Neuronal stem cell (in vitro differentiated cells): ENCODE measurements at regions not wholly inside any gene's neighbourhood (a gene's known extent, or its start where the extent isn't known, plus 50 kb on each side); places are given as distances from the start of the nearest gene placed in this dataset.
A peak's percentile ranks its signal among the peaks of the same experiment; 100 is the strongest.

Source experiments
- DNase-seq: peaks from one replicate; pipeline ENCODE4 v3.0.0-alpha.2; 2013; ENCODE audit warnings: low spot score
- H2AFZ ChIP-seq: one replicate; pipeline ENCODE4 v1.6.1; 2013; ENCODE audit warnings: mild to moderate bottlenecking, low read length, inconsistent platforms
- H2AK5ac ChIP-seq: 2 replicates; pipeline ENCODE4 v1.6.1; 2013; ENCODE audit warnings: low read depth, mild to moderate bottlenecking, inconsistent platforms, low read length, moderate library complexity, mixed read lengths
- H2BK120ac ChIP-seq: 2 replicates; pipeline ENCODE4 v1.6.1; 2013; ENCODE audit warnings: low read depth, mild to moderate bottlenecking, inconsistent platforms, low read length, moderate library complexity, mixed read lengths
- H2BK12ac ChIP-seq: one replicate; pipeline ENCODE4 v1.6.1; 2013; ENCODE audit warnings: low read length, inconsistent platforms
- H2BK15ac ChIP-seq: 2 replicates; pipeline ENCODE4 v1.6.1; 2013; ENCODE audit warnings: mild to moderate bottlenecking, low read length, inconsistent platforms, mixed read lengths
- H2BK5ac ChIP-seq: one replicate; pipeline ENCODE4 v1.6.1; 2013; ENCODE audit warnings: inconsistent platforms, mild to moderate bottlenecking, low read length, moderate library complexity
- H3K14ac ChIP-seq: one replicate; pipeline ENCODE4 v1.6.1; 2013; ENCODE audit warnings: low read length, inconsistent platforms
- H3K18ac ChIP-seq: 2 replicates; pipeline ENCODE4 v1.6.1; 2013; ENCODE audit warnings: low read length, inconsistent platforms
- H3K23ac ChIP-seq: 2 replicates; pipeline ENCODE4 v1.6.1; 2013; ENCODE audit warnings: low read depth, mild to moderate bottlenecking, mixed read lengths, low read length, inconsistent platforms; ENCODE audit not compliant: poor library complexity
- H3K27ac ChIP-seq: replicated peaks from 3 replicates; pipeline ENCODE4 v1.5.1; 2013; ENCODE audit warnings: low read length, inconsistent platforms
- H3K27me3 ChIP-seq, 3 experiments: 2 replicates each; pipeline ENCODE4 v1.6.1; 2013; ENCODE audit warnings: low read length in 3 of 3, mild to moderate bottlenecking in 2 of 3, inconsistent platforms in 1 of 3, low read depth in 1 of 3, mixed read lengths in 1 of 3, moderate library complexity in 1 of 3; ENCODE audit not compliant: control insufficient read depth in 3 of 3, insufficient read depth in 3 of 3
- H3K36me3 ChIP-seq, 2 donors: replicated peaks in 1 of 2; 2 replicates each; pipeline ENCODE4 v1.6.1; 2013; ENCODE audit warnings: low read length in 2 of 2; ENCODE audit not compliant: control insufficient read depth in 2 of 2, insufficient read depth in 2 of 2
- H3K4ac ChIP-seq: 2 replicates; pipeline ENCODE4 v1.6.1; 2013; ENCODE audit warnings: inconsistent platforms, mild to moderate bottlenecking, low read length, moderate library complexity
- H3K4me1 ChIP-seq, 2 donors: 1 replicate in 1 of 2; 2 replicates in 1 of 2; pipeline ENCODE4 v1.6.1; 2013; ENCODE audit warnings: low read length in 2 of 2, low read depth in 1 of 2; ENCODE audit not compliant: control insufficient read depth in 2 of 2, insufficient read depth in 1 of 2
- H3K4me2 ChIP-seq: one replicate; pipeline ENCODE4 v1.6.1; 2013; ENCODE audit warnings: mild to moderate bottlenecking, low read length, inconsistent platforms; ENCODE audit not compliant: insufficient read depth, poor library complexity, severe bottlenecking
- H3K4me3 ChIP-seq, 2 donors: 2 replicates each; pipeline ENCODE4 v1.5.1; 2013; ENCODE audit warnings: low read length in 2 of 2, mild to moderate bottlenecking in 2 of 2, inconsistent platforms in 1 of 2, moderate library complexity in 1 of 2
- H3K79me1 ChIP-seq: one replicate; pipeline ENCODE4 v1.6.1; 2013; ENCODE audit warnings: low read depth, mild to moderate bottlenecking, inconsistent platforms, low read length, moderate library complexity
- H3K9ac ChIP-seq: one replicate; pipeline ENCODE4 v1.6.1; 2013; ENCODE audit warnings: mild to moderate bottlenecking, low read depth, low read length, inconsistent platforms; ENCODE audit not compliant: poor library complexity
- H3K9me3 ChIP-seq, 2 donors: replicated peaks in 1 of 2; 2 replicates each; pipeline versions ENCODE3 to v1.6.1; 2013; ENCODE audit warnings: low read length in 2 of 2, mild to moderate bottlenecking in 2 of 2, inconsistent platforms in 1 of 2, low read depth in 1 of 2, mixed read lengths in 1 of 2, moderate library complexity in 1 of 2; ENCODE audit not compliant: control insufficient read depth in 2 of 2, insufficient read depth in 1 of 2
- H4K8ac ChIP-seq: one replicate; pipeline ENCODE4 v1.6.1; 2013; ENCODE audit warnings: low read depth, mild to moderate bottlenecking, inconsistent platforms, low read length, moderate library complexity
- H4K91ac ChIP-seq: one replicate; pipeline ENCODE4 v1.6.1; 2013; ENCODE audit warnings: low read length, low read depth, mild to moderate bottlenecking, inconsistent platforms; ENCODE audit not compliant: poor library complexity
- WGBS, 2 donors: extraction: QIAGEN DNeasy Blood & Tissue Kit; methylation state at CpG; one replicate each; pipeline ENCODE4 v1.1.7; 2013; ENCODE audit warnings: missing lambda C conversion rate in 2 of 2, mixed read lengths in 1 of 2; ENCODE audit not compliant: insufficient read length in 2 of 2, insufficient replicate concordance in 1 of 2; ENCODE audit errors: extremely low coverage in 2 of 2; 5-methylcytosine and 5-hydroxymethylcytosine counted together

DNA sequence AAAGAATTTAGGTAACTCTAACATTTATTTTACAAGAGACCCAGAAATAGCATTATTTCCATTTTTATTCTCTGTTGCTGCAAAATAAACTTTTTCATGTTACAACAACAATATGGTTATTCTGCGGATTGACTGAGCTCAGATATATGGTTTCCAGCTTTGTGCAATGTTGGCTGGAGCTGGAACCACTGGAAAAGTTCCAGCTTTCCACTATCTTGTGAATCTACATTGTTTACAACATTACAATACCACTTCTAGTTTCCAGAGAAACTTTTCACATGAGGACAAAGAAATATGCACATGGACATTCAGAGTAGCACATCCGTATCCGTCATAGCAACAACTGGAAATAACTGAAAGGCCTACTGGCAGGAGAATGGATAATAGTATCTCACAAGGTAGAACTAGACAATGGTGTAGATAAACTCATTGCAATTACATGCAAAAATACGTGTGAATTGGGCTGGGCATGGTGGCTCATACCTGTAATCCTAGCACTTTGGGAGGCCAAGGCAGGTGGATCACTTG lies 436.1 kb upstream of the ADAMTS16 start:
- no peak overlapping the region for H4K8ac ChIP-seq
- no peak overlapping the region for H3K23ac ChIP-seq
- no peak overlapping the region for H4K91ac ChIP-seq
- no peak overlapping the region for H2BK120ac ChIP-seq
- H3K79me1 ChIP-seq = no peaks in the 10 kb centered on the region
- H3K27ac ChIP-seq = no peak overlapping the region
- H3K14ac ChIP-seq = no peak overlapping the region
- no CpG with 5 or more reads among the region's 4 CpGs for WGBS, 2 donors
- H2BK15ac ChIP-seq = no peak overlapping the region
- no peak overlapping the region for H3K4me2 ChIP-seq
- H3K9ac ChIP-seq = no peak overlapping the region
- H3K18ac ChIP-seq = no peak overlapping the region
- H2BK12ac ChIP-seq = no peak overlapping the region
- H3K4me3 ChIP-seq = no peak overlapping the region
- H2AK5ac ChIP-seq = no peak overlapping the region
- no peak overlapping the region for H3K4ac ChIP-seq
- H2BK5ac ChIP-seq = no peak overlapping the region
- no peak overlapping the region for H2AFZ ChIP-seq
- no peaks in the 10 kb centered on the region for H3K36me3 ChIP-seq
- peaks cover 0 to 7% of the 10 kb centered on the region in 2 donors for H3K4me1 ChIP-seq
- DNase-seq = no peak
- H3K27me3 ChIP-seq = no peaks in the 10 kb centered on the region
- H3K9me3 ChIP-seq = no peaks in the 10 kb centered on the region

DNA sequence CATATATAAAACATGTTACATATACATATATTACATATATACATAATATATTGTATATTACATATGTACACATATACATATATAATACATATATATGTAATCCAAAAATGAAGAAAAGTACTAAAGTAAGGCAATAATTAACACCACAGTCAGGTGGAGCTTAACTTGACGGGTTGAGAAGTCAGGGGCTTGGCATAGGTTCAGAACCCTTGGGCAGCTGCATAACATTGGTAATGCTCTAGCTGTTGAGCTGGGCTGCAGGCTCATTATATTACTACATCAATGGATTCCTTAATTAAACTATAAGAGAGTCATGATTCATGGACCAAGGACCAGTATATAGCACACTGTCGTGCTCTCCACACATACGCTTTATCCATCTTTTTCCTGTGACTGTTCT lies 435.2 kb upstream of the ADAMTS16 start:
- Histone ChIP-seq H3K9ac (no peak overlapping the region), H2BK120ac (no peak overlapping the region), H3K4me1 (peaks cover 0 to 4% of the 10 kb centered on the region in 2 donors), H2AFZ (no peak overlapping the region), H3K9me3 (peaks cover 0 to 3% of the 10 kb centered on the region in 2 donors), H3K79me1 (no peaks in the 10 kb centered on the region), H3K18ac (no peak overlapping the region), H2BK5ac (no peak overlapping the region), H4K91ac (no peak overlapping the region), H3K27me3 (no peaks in the 10 kb centered on the region), H3K36me3 (no peaks in the 10 kb centered on the region), H2AK5ac (no peak overlapping the region), H2BK15ac (no peak overlapping the region), H3K27ac (no peak overlapping the region), H3K4ac (no peak overlapping the region), H3K14ac (no peak overlapping the region), H3K4me3 (no peak overlapping the region), H3K4me2 (no peak overlapping the region), H2BK12ac (no peak overlapping the region), H4K8ac (no peak overlapping the region), H3K23ac (no peak overlapping the region)
- no CpG with 5 or more reads among the region's 3 CpGs for WGBS, 2 donors
- no peak for DNase-seq

DNA sequence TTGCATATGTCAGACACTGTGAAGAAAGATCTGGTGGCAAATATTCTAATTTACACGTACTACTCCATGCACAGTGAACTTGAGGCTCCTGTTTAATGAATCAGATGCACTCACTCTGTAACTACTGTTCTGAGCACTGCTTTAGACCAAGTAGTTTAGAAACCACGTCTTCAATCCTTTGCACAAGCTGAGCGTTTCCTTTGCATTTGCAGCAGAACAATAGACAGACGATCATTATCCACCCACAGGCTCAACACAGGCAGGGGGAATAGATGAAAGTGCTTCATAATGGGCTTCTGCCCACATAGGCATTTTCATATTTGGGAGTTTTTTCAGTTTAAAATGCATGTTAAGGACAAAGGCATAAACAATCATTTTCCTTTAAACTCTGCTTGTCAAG lies 423.3 kb upstream of the ADAMTS16 start:
- H2AFZ ChIP-seq = peak overlapping the region; percentile 15

DNA sequence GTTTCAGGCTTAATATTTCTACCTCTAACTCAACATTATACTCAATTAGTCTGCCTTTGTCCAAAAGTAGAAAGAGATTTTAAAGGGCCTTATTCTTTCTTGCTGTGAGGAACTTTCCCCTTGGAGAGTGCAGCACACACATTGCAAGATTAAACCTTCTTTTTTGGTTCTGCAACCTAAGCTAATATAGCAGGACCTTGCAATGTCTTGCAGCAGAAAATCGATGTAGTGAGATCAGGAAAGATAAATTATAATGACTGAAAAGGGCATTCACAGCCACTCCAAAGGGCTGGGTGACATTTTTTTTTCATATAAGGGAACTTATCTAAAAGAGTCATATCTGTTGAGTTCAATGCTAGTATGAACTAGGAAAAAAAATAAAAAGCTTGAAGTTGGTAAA lies 422.7 kb upstream of the ADAMTS16 start:
- H2BK120ac ChIP-seq = no peak overlapping the region
- no peaks in the 10 kb centered on the region for H3K27me3 ChIP-seq
- H3K79me1 ChIP-seq = no peaks in the 10 kb centered on the region
- H3K27ac ChIP-seq = no peak overlapping the region
- no peak overlapping the region for H3K9ac ChIP-seq
- H3K9me3 ChIP-seq = peaks cover 0 to 2% of the 10 kb centered on the region in 2 donors
- no peak overlapping the region for H3K14ac ChIP-seq
- no peak overlapping the region for H4K8ac ChIP-seq
- no peak overlapping the region for H2AK5ac ChIP-seq
- H2BK5ac ChIP-seq = no peak overlapping the region
- no CpG with 5 or more reads among the region's 1 CpG for WGBS, 2 donors
- H3K4ac ChIP-seq = no peak overlapping the region
- H2BK12ac ChIP-seq = no peak overlapping the region
- no peak overlapping the region for H3K18ac ChIP-seq
- no peak overlapping the region for H3K23ac ChIP-seq
- no peak overlapping the region for H4K91ac ChIP-seq
- H3K36me3 ChIP-seq = no peaks in the 10 kb centered on the region
- H3K4me2 ChIP-seq = no peak overlapping the region
- no peak overlapping the region for H3K4me3 ChIP-seq
- H3K4me1 ChIP-seq = no peaks in the 10 kb centered on the region
- H2BK15ac ChIP-seq = no peak overlapping the region
- no peak for DNase-seq
- H2AFZ ChIP-seq = peak overlapping the region; percentile 15

More for the DNA sequence above, 423.3 kb upstream of the ADAMTS16 start:
- Histone ChIP-seq H2BK12ac (no peak overlapping the region), H3K4me3 (no peak overlapping the region), H3K79me1 (no peaks in the 10 kb centered on the region), H3K18ac (no peak overlapping the region), H2BK15ac (no peak overlapping the region), H3K27me3 (no peaks in the 10 kb centered on the region), H3K4ac (no peak overlapping the region), H4K8ac (no peak overlapping the region), H3K27ac (no peak overlapping the region), H2BK120ac (no peak overlapping the region), H3K4me2 (no peak overlapping the region), H3K9ac (no peak overlapping the region), H3K23ac (no peak overlapping the region), H3K36me3 (no peaks in the 10 kb centered on the region), H3K4me1 (no peaks in the 10 kb centered on the region), H2AK5ac (no peak overlapping the region), H3K9me3 (peaks cover 0 to 2% of the 10 kb centered on the region in 2 donors), H2BK5ac (no peak overlapping the region), H3K14ac (no peak overlapping the region), H4K91ac (no peak overlapping the region)
- WGBS, 2 donors = no CpG with 5 or more reads among the region's 4 CpGs
- DNase-seq = no peak
